Thymus (tissue), 11 donors: ENCODE measurements at regions not wholly inside any gene's neighbourhood (a gene's known extent, or its start where the extent isn't known, plus 50 kb on each side); places are given as distances from the start of the nearest gene placed in this dataset.
A peak's percentile ranks its signal among the peaks of the same experiment; 100 is the strongest.
"Not testable (repeated sequence)": the region's sequence is repeated elsewhere in the genome, so short reads cannot be mapped to it uniquely, and the experiment has no call there.

Source experiments
- DNase-seq, 9 donors: peaks; one replicate each; pipeline ENCODE4 v3.0.0-alpha.2; 2013; ENCODE audit warnings: low spot score in 9 of 9, low read depth in 6 of 9, missing footprints in 1 of 9
- H3K27ac ChIP-seq, 2 donors: one replicate each; pipeline ENCODE4 v1.5.1; 2013; ENCODE audit warnings: control low read depth in 1 of 2, low read depth in 1 of 2, low read length in 1 of 2, mild to moderate bottlenecking in 1 of 2, moderate library complexity in 1 of 2
- H3K27me3 ChIP-seq, 2 donors: one replicate each; pipeline ENCODE4 v1.5.1; 2013; ENCODE audit warnings: low read length in 1 of 2; ENCODE audit not compliant: control insufficient read depth in 2 of 2, insufficient read depth in 1 of 2
- H3K36me3 ChIP-seq, 2 donors: one replicate each; pipeline ENCODE4 v1.5.1; 2013; ENCODE audit warnings: low read length in 1 of 2, mild to moderate bottlenecking in 1 of 2, moderate library complexity in 1 of 2; ENCODE audit not compliant: control insufficient read depth in 2 of 2, insufficient read depth in 2 of 2
- H3K4me1 ChIP-seq, 2 donors: one replicate each; pipeline ENCODE4 v1.5.1; 2013; ENCODE audit warnings: low read length in 2 of 2; ENCODE audit not compliant: control insufficient read depth in 2 of 2, insufficient read depth in 2 of 2
- H3K4me3 ChIP-seq, 2 donors: one replicate each; pipeline ENCODE4 v1.5.1; 2013; ENCODE audit warnings: low read length in 2 of 2, control low read depth in 1 of 2, mild to moderate bottlenecking in 1 of 2
- H3K9me3 ChIP-seq, 2 donors: one replicate each; pipeline ENCODE4 v1.5.1; 2013; ENCODE audit warnings: low read length in 1 of 2, mild to moderate bottlenecking in 1 of 2; ENCODE audit not compliant: control insufficient read depth in 2 of 2, insufficient read depth in 1 of 2
- WGBS: extraction: QIAGEN DNeasy Blood & Tissue Kit; methylation state at CpG from one replicate; pipeline ENCODE4 v1.1.7; 2013; 5-methylcytosine and 5-hydroxymethylcytosine counted together
- donor health status: healthy.

GRCh38 chr6:118712969-118713368 is 61.6 kb upstream of the CEP85L start:
- Histone ChIP-seq H3K27ac (no peak overlapping the region), H3K9me3 (no peaks in the 10 kb centered on the region), H3K4me3 (no peak overlapping the region), H3K4me1 (peaks cover 16 to 35% of the 10 kb centered on the region in 2 donors), H3K27me3 (no peaks in the 10 kb centered on the region), H3K36me3 (no peaks in the 10 kb centered on the region)
- no peak for DNase-seq
- 91% methylated on average over 3 of the region's 3 CpGs for WGBS

GRCh38 chr6:118710616-118711015 is 59.2 kb upstream of the CEP85L start:
- 87% methylated on average over 5 of the region's 5 CpGs for WGBS
- H3K36me3 ChIP-seq: peaks cover 0 to under 1% of the 10 kb centered on the region in 2 donors
- H3K27me3 ChIP-seq: no peaks in the 10 kb centered on the region
- H3K4me3 ChIP-seq: no peak overlapping the region
- H3K4me1 ChIP-seq: peaks cover 24 to 48% of the 10 kb centered on the region in 2 donors
- peak overlapping the region; percentile 79 to 97 for H3K27ac ChIP-seq
- peak in 1 of 9 donors; percentile 27 for DNase-seq
- H3K9me3 ChIP-seq: no peaks in the 10 kb centered on the region

- peak overlapping the region; percentile 95 to 97 for H3K27ac ChIP-seq
- H3K4me3 ChIP-seq: peak overlapping the region; percentile 85 to 86
- no peaks in the 10 kb centered on the region for H3K9me3 ChIP-seq
- peak; percentile 62 to 95 (median 84) for DNase-seq
- 2% methylated on average over 3 of the region's 3 CpGs for WGBS
- peaks cover 0 to 5% of the 10 kb centered on the region in 2 donors for H3K36me3 ChIP-seq
- peaks cover 29 to 55% of the 10 kb centered on the region in 2 donors for H3K4me1 ChIP-seq
- H3K27me3 ChIP-seq: no peaks in the 10 kb centered on the region
Measured at GRCh38 chr6:118709859-118710350, 58.5 kb upstream of the CEP85L start.

GRCh38 chr6:118708744-118709143 is 57.4 kb upstream of the CEP85L start:
- Histone ChIP-seq H3K36me3 (peaks cover 0 to 8% of the 10 kb centered on the region in 2 donors), H3K4me3 (peak overlapping the region; percentile 85 to 86), H3K4me1 (peaks cover 29 to 59% of the 10 kb centered on the region in 2 donors), H3K9me3 (no peaks in the 10 kb centered on the region), H3K27me3 (no peaks in the 10 kb centered on the region), H3K27ac (peak overlapping the region; percentile 95 to 97)
- no peak for DNase-seq
- 16% methylated on average over 5 of the region's 5 CpGs for WGBS

GRCh38 chr6:118708055-118708454 is 56.7 kb upstream of the CEP85L start:
- H3K27me3 ChIP-seq: no peaks in the 10 kb centered on the region
- H3K27ac ChIP-seq: no peak overlapping the region
- H3K4me1 ChIP-seq: peaks cover 26 to 53% of the 10 kb centered on the region in 2 donors
- 89% methylated on average over 3 of the region's 3 CpGs for WGBS
- peaks cover 0 to 8% of the 10 kb centered on the region in 2 donors for H3K36me3 ChIP-seq
- DNase-seq: peak in 1 of 9 donors; percentile 44
- peak overlapping the region; percentile 85 to 86 for H3K4me3 ChIP-seq
- no peaks in the 10 kb centered on the region for H3K9me3 ChIP-seq

GRCh38 chr6:118706702-118707101 is 55.3 kb upstream of the CEP85L start:
- H3K27ac ChIP-seq: peak overlapping the region in 1 of 2 donors; percentile 55
- no peak for DNase-seq
- H3K36me3 ChIP-seq: peaks cover 3 to 11% of the 10 kb centered on the region in 2 donors
- H3K4me3 ChIP-seq: no peak overlapping the region
- H3K9me3 ChIP-seq: no peaks in the 10 kb centered on the region
- no peaks in the 10 kb centered on the region for H3K27me3 ChIP-seq
- WGBS: 99% methylated on average over 3 of the region's 3 CpGs
- peaks cover 24 to 46% of the 10 kb centered on the region in 2 donors for H3K4me1 ChIP-seq

GRCh38 chr6:118705544-118706491 is 54.4 kb upstream of the CEP85L start:
- no peaks in the 10 kb centered on the region for H3K27me3 ChIP-seq
- H3K4me3 ChIP-seq: peak overlapping the region in 1 of 2 donors; percentile 13
- peaks cover 6 to 18% of the 10 kb centered on the region in 2 donors for H3K36me3 ChIP-seq
- peaks cover 24 to 42% of the 10 kb centered on the region in 2 donors for H3K4me1 ChIP-seq
- DNase-seq: peak in 1 of 9 donors; percentile 52
- no peaks in the 10 kb centered on the region for H3K9me3 ChIP-seq
- H3K27ac ChIP-seq: peak overlapping the region in 1 of 2 donors; percentile 55
- 20% methylated on average over 4 of the region's 4 CpGs for WGBS

- Histone ChIP-seq H3K27ac (no peak overlapping the region), H3K4me1 (peaks cover 16 to 33% of the 10 kb centered on the region in 2 donors), H3K9me3 (no peaks in the 10 kb centered on the region), H3K36me3 (peaks cover 10 to 27% of the 10 kb centered on the region in 2 donors), H3K4me3 (no peak overlapping the region), H3K27me3 (no peaks in the 10 kb centered on the region)
- DNase-seq: no peak
- 72% methylated on average over 3 of the region's 3 CpGs for WGBS
Measured at GRCh38 chr6:118704915-118705314, 53.5 kb upstream of the CEP85L start.

- peaks cover 10 to 46% of the 10 kb centered on the region in 2 donors for H3K36me3 ChIP-seq
- DNase-seq, H3K27me3 ChIP-seq, H3K27ac ChIP-seq, H3K9me3 ChIP-seq, H3K4me3 ChIP-seq: not testable (repeated sequence)
- 98% methylated on average over 3 of the region's 3 CpGs for WGBS
- H3K4me1 ChIP-seq: peaks cover 11 to 18% of the 10 kb centered on the region in 2 donors
Measured at GRCh38 chr6:118701260-118701659, 49.9 kb upstream of the CEP85L start.
